ENCODE measurements at regions not wholly inside any gene's neighbourhood (a gene's known extent, or its start where the extent isn't known, plus 50 kb on each side); places are given as distances from the start of the nearest gene placed in this dataset.

DNA sequence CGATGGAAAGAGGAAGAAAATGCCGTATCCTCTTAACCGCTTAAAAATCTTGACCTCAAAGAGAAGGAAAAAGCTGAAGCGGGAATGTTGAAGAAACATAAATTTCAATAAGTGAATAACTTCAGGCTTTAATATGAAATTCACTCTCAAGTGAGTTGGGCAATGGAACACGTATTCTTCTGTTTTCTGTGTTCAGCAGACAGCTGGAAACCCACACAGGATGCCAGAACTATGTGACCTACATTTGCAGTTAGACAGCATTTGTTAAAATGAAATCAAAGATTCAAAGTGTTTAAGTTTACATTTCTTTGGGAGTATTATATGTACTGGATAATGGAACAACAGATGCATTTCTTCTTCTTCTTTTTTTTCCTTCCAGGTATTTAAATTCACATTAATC, 80.5 kb upstream of the SPATS2L start:
- TF ChIP-seq, protein P1, sequence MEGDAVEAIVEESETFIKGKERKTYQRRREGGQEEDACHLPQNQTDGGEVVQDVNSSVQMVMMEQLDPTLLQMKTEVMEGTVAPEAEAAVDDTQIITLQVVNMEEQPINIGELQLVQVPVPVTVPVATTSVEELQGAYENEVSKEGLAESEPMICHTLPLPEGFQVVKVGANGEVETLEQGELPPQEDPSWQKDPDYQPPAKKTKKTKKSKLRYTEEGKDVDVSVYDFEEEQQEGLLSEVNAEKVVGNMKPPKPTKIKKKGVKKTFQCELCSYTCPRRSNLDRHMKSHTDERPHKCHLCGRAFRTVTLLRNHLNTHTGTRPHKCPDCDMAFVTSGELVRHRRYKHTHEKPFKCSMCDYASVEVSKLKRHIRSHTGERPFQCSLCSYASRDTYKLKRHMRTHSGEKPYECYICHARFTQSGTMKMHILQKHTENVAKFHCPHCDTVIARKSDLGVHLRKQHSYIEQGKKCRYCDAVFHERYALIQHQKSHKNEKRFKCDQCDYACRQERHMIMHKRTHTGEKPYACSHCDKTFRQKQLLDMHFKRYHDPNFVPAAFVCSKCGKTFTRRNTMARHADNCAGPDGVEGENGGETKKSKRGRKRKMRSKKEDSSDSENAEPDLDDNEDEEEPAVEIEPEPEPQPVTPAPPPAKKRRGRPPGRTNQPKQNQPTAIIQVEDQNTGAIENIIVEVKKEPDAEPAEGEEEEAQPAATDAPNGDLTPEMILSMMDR (IDR thresholded peaks at IDR 0.05; ENCODE audit: low read length) = no peak
- TF ChIP-seq EZH2 (optimal IDR thresholded peaks at IDR 0.05; ENCODE audit: low read depth, low read length) (no peak), EZH2phosphoT487 (IDR thresholded peaks at IDR 0.05; ENCODE audit: low read length) (no peak)
